ENCODE measurements at regions not wholly inside any gene's neighbourhood (a gene's known extent, or its start where the extent isn't known, plus 50 kb on each side); places are given as distances from the start of the nearest gene placed in this dataset.

GRCh38 chr2:6168485-6168884 is 476.3 kb downstream of the SOX11 start:
- TF ChIP-seq POLR2AphosphoS5 (IDR thresholded peaks at IDR 0.05; ENCODE audit: low read depth, low read length) = no peak
- TF ChIP-seq SIN3A (IDR thresholded peaks at IDR 0.05; ENCODE audit: borderline replicate concordance, insufficient read depth, low read length) = no peak

Data from PFSK-1 (cell line).